MG63 (cell line): ENCODE measurements at regions not wholly inside any gene's neighbourhood (a gene's known extent, or its start where the extent isn't known, plus 50 kb on each side); places are given as distances from the start of the nearest gene placed in this dataset.

Experiments used
- DNase-seq: peaks from one replicate; pipeline ENCODE4 v3.0.0-alpha.2; 2020
- H3K27me3 ChIP-seq: fragments of 250-450 bp; sonication (Bioruptor Pico); 2 replicates; pipeline ENCODE4 v1.5.1; 2020; ENCODE audit warnings: mild to moderate bottlenecking, moderate library complexity
- H3K36me3 ChIP-seq: fragments of 250-450 bp; sonication (Bioruptor Pico); 2 replicates; pipeline ENCODE4 v1.5.1; 2020; ENCODE audit warnings: mild to moderate bottlenecking, moderate library complexity
- H3K4me3 ChIP-seq: fragments of 250-450 bp; sonication (Bioruptor Pico); 2 replicates; pipeline ENCODE4 v1.5.1; 2020; ENCODE audit warnings: mild to moderate bottlenecking, moderate library complexity
- H3K9me3 ChIP-seq: fragments of 250-450 bp; sonication (Bioruptor Pico); 2 replicates; pipeline ENCODE4 v1.5.1; 2020; ENCODE audit warnings: mild to moderate bottlenecking, moderate library complexity

DNA sequence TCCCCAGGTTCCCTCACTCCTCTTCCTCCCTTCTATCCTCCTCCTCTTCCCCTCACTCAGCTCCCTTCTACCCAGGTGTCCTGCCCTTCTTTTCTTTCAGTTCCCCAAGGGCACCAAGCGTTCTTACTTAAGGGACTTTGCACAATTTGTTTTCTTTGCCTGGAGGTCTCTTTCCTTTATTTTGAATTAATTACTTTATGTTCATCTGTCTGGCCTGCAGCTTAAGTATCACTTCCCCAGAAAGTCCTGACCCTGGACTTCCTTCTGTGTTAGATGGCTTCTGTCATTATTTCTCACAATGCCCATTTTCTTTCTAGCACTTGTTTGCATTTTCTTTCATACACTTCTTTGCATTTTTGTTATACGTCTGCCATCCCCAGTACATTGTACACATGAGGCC, 350.6 kb downstream of the SH3GL2 start:
- H3K27me3 ChIP-seq: peaks cover 2% of the 10 kb centered on the region
- no peak for DNase-seq
- H3K4me3 ChIP-seq: no peak overlapping the region
- no peaks in the 10 kb centered on the region for H3K9me3 ChIP-seq
- no peaks in the 10 kb centered on the region for H3K36me3 ChIP-seq

DNA sequence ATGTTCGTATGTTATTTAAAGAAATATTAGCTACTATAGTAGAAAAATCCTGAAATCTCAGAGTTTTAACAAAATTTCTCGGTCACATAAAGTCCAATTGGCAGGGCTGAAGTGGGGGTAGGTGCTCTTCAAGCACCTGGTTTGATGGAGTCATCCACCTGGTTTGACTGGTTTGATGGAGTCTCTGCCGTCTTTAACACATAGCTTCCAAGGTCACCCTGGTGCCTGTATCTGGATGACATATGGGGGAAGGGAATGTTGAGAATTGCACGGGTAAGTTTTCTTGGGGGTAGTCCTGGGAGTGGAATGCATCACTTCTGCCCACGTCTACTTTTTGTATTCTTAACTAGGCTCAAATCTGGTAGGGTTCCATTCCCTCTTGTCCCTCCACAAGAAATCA, 351.2 kb downstream of the SH3GL2 start:
- DNase-seq: no peak
- Histone ChIP-seq H3K9me3 (no peaks in the 10 kb centered on the region), H3K36me3 (no peaks in the 10 kb centered on the region), H3K27me3 (peaks cover 2% of the 10 kb centered on the region), H3K4me3 (no peak overlapping the region)

DNA sequence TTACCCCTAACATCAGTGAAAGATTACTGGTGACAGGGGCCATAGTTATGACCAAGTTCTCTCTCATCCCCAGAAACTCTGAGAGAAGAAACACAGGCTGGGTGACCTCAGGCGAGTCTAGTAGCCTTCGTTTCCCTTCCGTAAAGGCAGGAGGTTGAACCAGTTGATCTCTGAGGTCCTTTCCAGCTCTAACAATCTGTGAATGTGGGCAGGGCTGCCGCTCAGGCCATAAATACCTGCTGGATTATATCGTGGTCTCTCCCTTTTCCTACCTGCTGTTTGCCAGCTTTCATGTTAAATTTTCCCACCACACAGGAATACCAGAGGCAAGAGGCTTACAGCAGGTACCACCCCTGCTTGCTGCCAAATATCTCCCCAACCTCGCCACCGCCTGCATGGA, 357.5 kb downstream of the SH3GL2 start:
- Histone ChIP-seq H3K36me3 (no peaks in the 10 kb centered on the region), H3K27me3 (peaks cover 2% of the 10 kb centered on the region; the same call in 1 of the 2 replicates), H3K4me3 (no peak overlapping the region), H3K9me3 (no peaks in the 10 kb centered on the region)
- DNase-seq: no peak

DNA sequence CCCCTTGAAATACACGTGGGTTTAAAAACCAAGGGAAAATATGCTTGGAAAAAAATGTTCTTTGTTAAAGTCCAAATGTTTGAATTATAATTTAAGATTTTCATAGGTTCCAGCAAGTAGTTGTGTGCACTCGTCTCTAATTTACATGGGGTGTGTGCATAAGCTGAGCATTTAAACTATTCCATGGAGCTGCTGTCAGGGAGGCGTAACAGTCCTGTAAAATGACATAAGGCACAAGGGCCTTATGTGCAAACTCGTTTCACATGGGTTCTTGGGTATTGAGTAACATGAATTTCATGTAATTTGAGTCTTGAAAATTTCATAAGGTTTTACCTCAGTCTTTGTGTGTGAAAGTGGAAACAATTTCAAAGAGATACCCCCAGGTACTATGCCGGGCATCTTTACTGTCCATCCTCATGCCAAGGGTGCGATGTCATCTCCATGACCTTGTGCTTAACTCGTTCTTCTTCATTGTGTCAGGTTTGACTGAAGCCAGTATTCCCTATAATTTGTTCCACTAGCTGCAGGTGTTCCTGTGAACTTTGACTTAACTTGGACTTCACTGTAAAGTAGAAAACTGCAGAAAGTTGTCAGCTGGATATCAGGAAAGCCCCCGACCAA, 359.3 kb downstream of the SH3GL2 start:
- DNase-seq: no peak
- H3K4me3 ChIP-seq: no peak overlapping the region

DNA sequence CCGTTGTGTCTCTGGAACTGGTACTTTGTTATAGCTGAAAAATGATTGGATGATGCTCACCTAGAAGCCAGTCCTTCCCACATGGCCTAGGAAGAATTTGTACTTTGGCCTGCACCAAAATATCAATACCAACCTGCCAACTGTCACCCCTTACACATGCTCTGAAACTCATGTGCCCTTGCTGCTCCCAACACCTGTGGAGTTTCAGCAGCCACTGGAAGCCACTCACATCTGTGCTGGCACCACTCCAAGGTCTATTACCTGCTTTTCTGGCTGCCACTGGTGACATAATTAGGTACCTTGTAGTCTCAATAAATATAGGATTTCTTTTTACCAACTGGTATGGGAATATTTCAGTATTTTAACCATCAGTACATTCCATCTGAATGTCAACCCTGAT, 363.6 kb downstream of the SH3GL2 start:
- H3K27me3 ChIP-seq: no peaks in the 10 kb centered on the region
- H3K9me3 ChIP-seq: no peaks in the 10 kb centered on the region
- no peak overlapping the region for H3K4me3 ChIP-seq
- DNase-seq: no peak
- H3K36me3 ChIP-seq: no peaks in the 10 kb centered on the region

More for the DNA sequence above, 359.3 kb downstream of the SH3GL2 start:
- Histone ChIP-seq H3K27me3 (no peaks in the 10 kb centered on the region), H3K9me3 (no peaks in the 10 kb centered on the region), H3K36me3 (no peaks in the 10 kb centered on the region)

DNA sequence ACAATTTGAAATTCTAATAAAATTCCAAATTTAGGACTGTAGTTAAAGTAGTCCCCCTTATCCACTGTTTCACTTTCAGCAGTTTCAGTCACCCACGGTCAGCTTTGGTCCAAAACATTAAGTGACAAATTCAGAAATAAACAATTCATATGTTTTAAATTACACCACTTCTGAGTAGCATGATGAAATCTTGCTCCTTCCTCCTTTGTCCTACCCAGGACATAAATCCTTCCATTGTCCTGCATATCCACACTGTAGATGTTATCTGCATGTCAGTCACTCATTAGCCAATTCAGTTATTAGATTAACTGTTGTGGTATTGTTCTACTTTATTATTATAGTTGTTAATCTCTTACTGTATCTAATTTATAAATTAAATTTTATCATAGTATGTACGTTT, 376.5 kb downstream of the SH3GL2 start:
- no peaks in the 10 kb centered on the region for H3K9me3 ChIP-seq
- no peak for DNase-seq

DNA sequence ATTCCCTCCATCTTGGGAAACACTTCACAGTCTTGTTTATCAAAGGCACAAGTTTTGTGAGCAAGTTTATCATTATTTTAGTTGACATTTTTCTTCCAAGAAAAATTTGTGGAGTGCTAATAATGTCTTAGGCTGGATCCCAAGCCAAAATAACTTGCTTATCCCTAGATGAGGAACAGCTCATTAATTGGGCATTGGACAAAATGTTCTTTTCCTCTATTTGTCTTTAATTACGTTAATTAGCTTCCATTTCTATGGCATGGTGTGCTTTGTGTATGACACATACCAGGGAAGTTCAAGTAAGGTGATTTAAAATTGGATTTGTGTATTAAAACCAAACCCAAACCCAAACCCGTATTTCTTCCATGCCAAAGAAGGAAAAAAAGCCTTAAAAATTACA, 379.5 kb downstream of the SH3GL2 start:
- H3K36me3 ChIP-seq: no peaks in the 10 kb centered on the region
- DNase-seq: no peak
- peaks cover 5% of the 10 kb centered on the region for H3K27me3 ChIP-seq

More for the DNA sequence above, 376.5 kb downstream of the SH3GL2 start:
- Histone ChIP-seq H3K4me3 (no peak overlapping the region), H3K36me3 (no peaks in the 10 kb centered on the region), H3K27me3 (peaks cover 5% of the 10 kb centered on the region)

DNA sequence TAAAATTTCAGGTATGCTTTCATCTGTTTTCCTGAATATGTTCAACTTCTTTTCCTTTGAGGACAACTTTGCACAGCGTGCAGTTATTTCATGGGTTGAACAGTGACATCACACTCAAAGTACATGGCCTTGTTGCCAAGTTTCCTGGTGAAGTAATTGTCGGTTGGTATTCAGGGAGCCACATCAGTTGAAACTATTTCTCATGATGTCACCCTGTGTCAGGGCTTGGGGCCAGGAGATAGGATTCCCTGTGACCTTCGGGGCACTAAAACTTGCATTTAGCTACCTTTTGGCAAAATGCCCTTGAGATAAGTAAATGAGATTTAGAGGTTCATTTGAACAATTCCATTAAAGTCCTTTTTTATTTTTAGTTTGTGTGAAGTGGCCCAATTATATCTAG, 383.9 kb downstream of the SH3GL2 start:
- DNase-seq: no peak

More for the DNA sequence above, 379.5 kb downstream of the SH3GL2 start:
- no peaks in the 10 kb centered on the region for H3K9me3 ChIP-seq
- H3K4me3 ChIP-seq: no peak overlapping the region

DNA sequence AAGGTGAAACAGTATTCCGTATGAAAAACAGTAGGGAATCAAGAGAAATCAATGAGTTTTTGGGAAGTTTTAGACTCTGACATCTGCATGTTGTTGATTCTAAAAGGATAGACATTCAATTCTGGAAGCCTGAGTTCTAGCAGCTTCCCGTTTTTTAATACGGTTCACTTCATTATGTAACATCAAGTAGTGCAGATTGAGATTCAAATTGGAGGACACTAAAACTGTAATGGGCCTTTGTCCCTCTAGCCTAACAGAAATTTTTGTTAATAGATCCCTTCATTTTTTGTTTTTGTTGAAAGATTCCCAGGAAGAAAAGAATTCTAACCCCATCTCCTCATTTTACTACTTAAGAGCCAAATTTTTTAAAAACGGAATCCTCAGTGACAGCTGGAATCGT, 384.6 kb downstream of the SH3GL2 start:
- Histone ChIP-seq H3K27me3 (peaks cover 4% of the 10 kb centered on the region; the same call in 1 of the 2 replicates), H3K36me3 (no peaks in the 10 kb centered on the region), H3K4me3 (no peak overlapping the region), H3K9me3 (no peaks in the 10 kb centered on the region)
- DNase-seq: no peak

More for the DNA sequence above, 383.9 kb downstream of the SH3GL2 start:
- H3K9me3 ChIP-seq: no peaks in the 10 kb centered on the region
- no peak overlapping the region for H3K4me3 ChIP-seq
- H3K27me3 ChIP-seq: peaks cover 3% of the 10 kb centered on the region
- H3K36me3 ChIP-seq: no peaks in the 10 kb centered on the region

DNA sequence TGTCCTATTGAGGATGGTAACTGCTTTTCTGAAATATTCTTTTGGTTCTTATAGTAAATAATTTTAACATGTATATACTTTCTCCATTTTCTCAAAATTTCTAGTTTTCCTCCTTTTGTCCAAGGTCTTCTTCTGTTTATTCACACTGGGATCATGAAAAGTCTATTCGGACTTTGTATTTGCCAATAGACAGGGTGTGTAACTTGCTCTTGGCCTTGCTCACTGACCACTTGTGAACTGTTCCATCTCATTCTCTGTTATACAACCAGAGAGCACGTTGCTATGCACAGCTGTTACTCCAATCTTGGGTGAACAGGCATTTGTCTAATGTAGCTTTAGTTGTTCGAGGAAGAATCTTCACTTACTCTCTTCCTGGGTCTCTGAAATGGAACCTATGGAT, 388.9 kb downstream of the SH3GL2 start:
- Histone ChIP-seq H3K9me3 (no peaks in the 10 kb centered on the region), H3K36me3 (no peaks in the 10 kb centered on the region), H3K27me3 (peaks cover 4% of the 10 kb centered on the region; the same call in 1 of the 2 replicates), H3K4me3 (no peak overlapping the region)
- no peak for DNase-seq

DNA sequence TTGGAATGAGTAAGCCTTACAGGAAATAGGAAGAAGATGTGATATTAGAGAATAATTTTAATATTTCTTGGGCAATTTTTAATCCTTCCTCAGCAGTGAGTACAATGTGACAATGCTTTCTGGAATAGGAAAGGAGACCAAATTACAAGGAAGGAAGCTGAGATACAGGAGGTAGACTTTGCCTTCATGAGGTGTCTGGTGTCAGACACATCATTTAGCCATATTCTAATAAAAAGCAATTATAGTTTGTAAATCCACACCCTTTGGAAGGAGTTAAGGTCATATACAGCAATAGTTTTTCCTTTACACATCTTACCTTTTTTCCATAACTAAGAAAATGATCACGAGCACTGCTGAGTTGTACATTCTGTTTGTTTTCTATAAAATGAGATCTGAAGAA, 390.4 kb downstream of the SH3GL2 start:
- DNase-seq: no peak
- no peaks in the 10 kb centered on the region for H3K36me3 ChIP-seq
- H3K4me3 ChIP-seq: no peak overlapping the region
- H3K27me3 ChIP-seq: peaks cover 4% of the 10 kb centered on the region; the same call in 1 of the 2 replicates
- H3K9me3 ChIP-seq: no peaks in the 10 kb centered on the region

DNA sequence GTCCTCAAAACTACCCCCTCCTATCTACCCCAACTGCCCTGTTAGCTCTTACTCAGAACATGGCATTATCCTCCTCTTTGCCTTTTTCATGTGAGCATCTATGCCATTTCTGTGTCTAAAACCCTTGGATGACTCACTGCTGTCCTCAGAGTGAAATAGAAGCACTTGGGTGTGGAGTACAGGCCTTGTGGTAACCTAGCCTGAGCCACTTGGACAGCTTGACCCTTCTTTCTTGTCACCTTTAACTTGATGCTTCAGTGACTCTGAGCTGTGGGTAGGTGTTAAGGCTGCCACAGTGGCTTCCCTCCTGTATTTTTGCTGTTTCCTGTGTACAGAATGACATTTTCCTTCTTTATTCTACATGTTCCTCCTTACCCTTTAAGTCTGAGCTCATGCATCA, 391.4 kb downstream of the SH3GL2 start:
- H3K27me3 ChIP-seq: peaks cover 4% of the 10 kb centered on the region; the same call in 1 of the 2 replicates
- no peak for DNase-seq
- H3K9me3 ChIP-seq: no peaks in the 10 kb centered on the region
- no peaks in the 10 kb centered on the region for H3K36me3 ChIP-seq
- H3K4me3 ChIP-seq: no peak overlapping the region

DNA sequence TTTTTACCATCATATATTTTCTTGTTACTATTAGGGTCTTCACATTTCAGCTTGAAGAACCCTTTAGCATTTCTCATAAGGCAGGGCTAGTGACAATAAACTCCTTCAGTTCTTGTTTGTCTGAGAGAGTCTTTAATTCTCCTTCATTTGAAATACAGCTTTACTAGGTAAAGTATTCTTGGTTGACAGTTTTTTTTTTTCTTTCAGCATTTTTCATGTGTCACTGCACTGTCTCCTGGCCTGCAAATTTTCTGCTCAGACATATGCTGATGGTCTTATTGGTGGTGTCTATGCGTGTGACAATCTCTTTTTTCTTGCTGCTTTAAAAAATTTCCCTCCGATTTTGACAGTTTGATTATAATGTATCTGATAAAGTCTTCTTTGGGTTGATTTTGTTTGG, 399.9 kb downstream of the SH3GL2 start:
- Histone ChIP-seq H3K4me3 (no peak overlapping the region), H3K9me3 (peaks cover 6% of the 10 kb centered on the region; the same call in 1 of the 2 replicates), H3K27me3 (no peaks in the 10 kb centered on the region), H3K36me3 (no peaks in the 10 kb centered on the region)
- no peak for DNase-seq

DNA sequence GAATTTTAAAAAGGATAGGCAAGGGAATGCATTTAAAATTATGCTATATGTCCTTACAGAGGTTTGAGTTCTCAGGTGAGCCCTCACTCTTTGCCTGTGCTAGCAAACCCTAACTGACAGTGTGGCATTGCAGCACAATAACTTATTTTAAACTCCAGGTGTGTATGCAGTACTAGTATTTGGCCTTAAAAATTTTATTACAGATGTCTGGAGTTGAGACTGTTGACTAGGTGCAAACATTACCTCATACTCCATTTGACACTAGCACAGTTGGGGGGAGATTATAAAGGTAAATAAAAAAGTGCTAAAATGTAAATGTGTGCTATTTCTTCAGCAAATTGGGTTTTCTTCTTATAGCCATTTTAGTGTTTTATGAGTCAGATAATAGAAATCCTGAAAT, 407.7 kb downstream of the SH3GL2 start:
- H3K27me3 ChIP-seq: peaks cover 12% of the 10 kb centered on the region
- no peak for DNase-seq
- no peaks in the 10 kb centered on the region for H3K36me3 ChIP-seq
- no peak overlapping the region for H3K4me3 ChIP-seq
- H3K9me3 ChIP-seq: no peaks in the 10 kb centered on the region

DNA sequence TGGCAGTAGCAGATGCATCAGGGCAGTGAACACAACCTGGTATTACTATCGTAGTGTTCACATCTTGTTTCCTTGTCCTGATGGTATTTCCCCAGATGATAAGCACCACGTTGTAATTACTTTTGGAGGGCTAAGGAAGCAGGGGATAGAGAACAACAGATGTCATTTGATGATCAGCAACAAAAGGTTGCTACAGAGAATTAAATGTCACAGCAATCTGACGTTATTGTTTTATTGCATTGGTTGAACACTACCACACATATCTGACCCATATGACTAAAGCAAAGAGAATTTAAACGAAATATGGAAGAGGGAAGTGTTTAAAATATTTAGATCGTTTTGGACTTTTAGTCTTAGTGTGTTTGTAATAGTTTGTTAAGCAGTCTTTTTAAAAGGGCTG, 408.3 kb downstream of the SH3GL2 start:
- no peaks in the 10 kb centered on the region for H3K9me3 ChIP-seq
- peaks cover 12% of the 10 kb centered on the region for H3K27me3 ChIP-seq
- DNase-seq: no peak
- no peaks in the 10 kb centered on the region for H3K36me3 ChIP-seq
- no peak overlapping the region for H3K4me3 ChIP-seq

DNA sequence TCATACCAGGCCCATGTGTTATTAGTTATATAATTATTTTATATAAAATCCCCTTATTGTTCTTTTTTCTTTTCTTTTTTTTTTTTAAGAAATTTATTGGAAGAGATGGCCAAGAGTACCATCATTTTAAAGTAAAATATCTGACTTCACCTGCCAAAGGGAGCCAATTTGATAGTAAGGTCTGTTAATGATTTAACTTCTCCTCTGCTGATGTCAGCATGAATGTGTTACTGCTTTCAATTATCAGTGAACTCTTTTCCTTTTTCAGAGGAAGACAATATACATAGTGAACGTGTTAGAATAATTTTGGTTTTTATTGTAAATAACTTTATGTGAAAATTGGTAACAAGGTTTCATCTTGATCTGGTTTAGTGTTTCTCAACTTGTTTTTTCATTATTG, 409.6 kb downstream of the SH3GL2 start:
- DNase-seq: no peak
- H3K9me3 ChIP-seq: no peaks in the 10 kb centered on the region
- peaks cover 12% of the 10 kb centered on the region for H3K27me3 ChIP-seq
- no peaks in the 10 kb centered on the region for H3K36me3 ChIP-seq
- H3K4me3 ChIP-seq: no peak overlapping the region

DNA sequence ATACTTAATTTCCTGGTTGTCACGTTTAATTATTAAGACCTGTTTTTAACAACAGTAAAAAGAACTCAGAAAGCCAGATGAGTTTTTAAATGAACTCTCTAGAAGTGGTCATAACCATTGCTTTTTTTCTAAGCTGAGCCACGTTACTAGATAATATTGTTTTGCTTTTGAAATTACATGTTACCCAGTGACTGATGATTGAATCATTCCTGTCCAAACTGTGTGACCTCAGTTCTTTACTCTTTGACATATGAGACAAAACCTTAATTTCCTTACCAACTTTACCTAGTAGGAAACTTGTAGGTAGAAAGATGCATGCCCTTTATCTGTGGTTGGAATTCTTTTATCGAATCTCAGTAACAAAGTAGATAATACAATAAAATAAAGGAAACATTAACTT, 411.7 kb downstream of the SH3GL2 start:
- H3K27me3 ChIP-seq: peaks cover 12% of the 10 kb centered on the region

DNA sequence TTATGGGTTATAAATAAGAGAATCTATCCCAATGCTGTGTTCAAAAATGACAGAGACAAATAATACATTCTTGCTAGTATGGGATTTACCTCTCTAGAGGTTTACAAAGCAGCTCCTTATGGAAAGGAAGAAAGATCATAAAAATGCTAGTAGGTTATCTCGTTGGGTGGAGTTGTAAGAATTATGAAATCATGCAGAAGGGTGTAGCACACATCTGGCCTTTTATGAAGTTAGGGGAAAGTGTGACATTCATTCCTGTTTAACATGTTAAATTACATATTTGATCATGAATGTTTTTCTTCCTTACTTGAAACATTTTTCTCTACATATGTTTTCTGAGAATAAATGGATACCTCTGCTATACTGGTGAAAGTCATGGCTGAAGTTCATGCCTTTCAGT, 414.2 kb downstream of the SH3GL2 start:
- DNase-seq: no peak
- no peaks in the 10 kb centered on the region for H3K9me3 ChIP-seq
- no peaks in the 10 kb centered on the region for H3K36me3 ChIP-seq
- no peak overlapping the region for H3K4me3 ChIP-seq
- peaks cover 3% of the 10 kb centered on the region; the same call in 1 of the 2 replicates for H3K27me3 ChIP-seq

More for the DNA sequence above, 411.7 kb downstream of the SH3GL2 start:
- no peaks in the 10 kb centered on the region for H3K36me3 ChIP-seq
- H3K4me3 ChIP-seq: no peak overlapping the region
- DNase-seq: no peak
- no peaks in the 10 kb centered on the region for H3K9me3 ChIP-seq
